ENCODE measurements at regions not wholly inside any gene's neighbourhood (a gene's known extent, or its start where the extent isn't known, plus 50 kb on each side); places are given as distances from the start of the nearest gene placed in this dataset.

DNA sequence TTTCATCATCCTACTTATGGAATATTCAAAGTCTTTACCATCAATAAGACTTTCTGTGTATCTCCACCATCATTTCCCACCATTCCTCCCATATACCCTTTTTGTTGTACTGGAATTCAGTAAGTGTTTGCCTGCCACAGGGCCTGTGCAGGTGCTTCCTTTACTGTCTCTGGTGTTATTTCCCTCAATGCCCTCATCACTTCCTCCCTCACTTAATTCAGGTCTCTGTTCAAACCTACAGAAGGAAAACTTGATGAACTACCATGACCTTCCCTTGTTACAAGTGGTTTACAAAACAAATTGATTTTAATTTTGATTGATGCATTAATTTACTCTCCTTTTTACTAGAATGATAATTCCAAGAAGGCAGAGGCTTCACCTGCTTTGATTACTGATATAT is 159.5 kb upstream of the FAT4 start:
- no peak for DNase-seq (ENCODE audit: low read depth)
- TF ChIP-seq, protein P1, sequence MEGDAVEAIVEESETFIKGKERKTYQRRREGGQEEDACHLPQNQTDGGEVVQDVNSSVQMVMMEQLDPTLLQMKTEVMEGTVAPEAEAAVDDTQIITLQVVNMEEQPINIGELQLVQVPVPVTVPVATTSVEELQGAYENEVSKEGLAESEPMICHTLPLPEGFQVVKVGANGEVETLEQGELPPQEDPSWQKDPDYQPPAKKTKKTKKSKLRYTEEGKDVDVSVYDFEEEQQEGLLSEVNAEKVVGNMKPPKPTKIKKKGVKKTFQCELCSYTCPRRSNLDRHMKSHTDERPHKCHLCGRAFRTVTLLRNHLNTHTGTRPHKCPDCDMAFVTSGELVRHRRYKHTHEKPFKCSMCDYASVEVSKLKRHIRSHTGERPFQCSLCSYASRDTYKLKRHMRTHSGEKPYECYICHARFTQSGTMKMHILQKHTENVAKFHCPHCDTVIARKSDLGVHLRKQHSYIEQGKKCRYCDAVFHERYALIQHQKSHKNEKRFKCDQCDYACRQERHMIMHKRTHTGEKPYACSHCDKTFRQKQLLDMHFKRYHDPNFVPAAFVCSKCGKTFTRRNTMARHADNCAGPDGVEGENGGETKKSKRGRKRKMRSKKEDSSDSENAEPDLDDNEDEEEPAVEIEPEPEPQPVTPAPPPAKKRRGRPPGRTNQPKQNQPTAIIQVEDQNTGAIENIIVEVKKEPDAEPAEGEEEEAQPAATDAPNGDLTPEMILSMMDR (IDR thresholded peaks at IDR 0.05; ENCODE audit: insufficient read depth, low read length): no peak
- H3K4me3 ChIP-seq (ENCODE audit: low read depth, low read length): no peak overlapping the region

DNA sequence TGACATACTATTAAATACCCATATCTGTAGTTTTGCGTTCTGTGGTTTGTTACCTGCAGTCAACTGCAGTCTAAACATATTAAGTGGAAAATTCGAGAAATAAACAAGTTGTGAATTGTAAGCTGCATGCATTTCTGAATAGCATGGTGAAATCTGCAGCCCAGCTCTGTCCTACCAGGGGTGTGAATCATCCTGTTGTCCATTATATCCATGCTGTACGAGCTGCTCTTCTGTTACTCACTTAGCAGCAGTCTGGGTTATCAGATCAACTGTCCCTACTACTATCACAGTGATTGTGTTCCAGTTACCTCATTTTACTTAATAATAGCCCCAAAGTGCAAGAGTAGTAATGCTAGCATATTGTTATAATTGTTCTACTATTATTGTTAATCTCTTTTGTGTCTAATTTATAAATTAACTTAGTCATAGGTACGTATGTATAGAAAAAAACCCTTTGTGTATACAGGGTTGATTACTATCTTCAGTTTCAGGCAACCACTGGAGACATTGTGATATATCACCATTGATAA is 173.7 kb upstream of the FAT4 start:
- TF ChIP-seq, protein P1 (IDR thresholded peaks at IDR 0.05; ENCODE audit: insufficient read depth, low read length): no peak
- H3K4me3 ChIP-seq (ENCODE audit: low read depth, low read length): no peak overlapping the region
- DNase-seq (ENCODE audit: low read depth): peak; percentile 28

DNA sequence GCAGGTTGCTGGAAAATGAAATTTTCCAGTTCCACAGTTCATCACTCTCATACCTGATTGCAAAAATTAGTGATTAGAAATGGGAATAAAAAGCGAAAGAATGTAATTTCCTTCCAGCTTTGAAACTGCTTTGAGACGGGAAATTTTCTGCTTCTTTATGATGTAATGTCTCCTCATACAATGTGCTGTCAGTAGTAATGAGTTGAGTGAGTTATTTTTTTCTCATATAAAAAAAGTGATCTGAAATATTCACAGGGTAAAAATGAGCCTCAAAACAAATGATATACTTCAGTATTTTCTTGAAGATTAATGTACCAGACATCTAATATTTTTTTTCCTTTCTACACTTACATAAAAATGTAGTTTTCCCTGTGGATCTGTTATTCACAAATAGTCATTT is 179.1 kb upstream of the FAT4 start:
- TF ChIP-seq, protein P1 (IDR thresholded peaks at IDR 0.05; ENCODE audit: insufficient read depth, low read length): no peak
- DNase-seq (ENCODE audit: low read depth): no peak
- no peak overlapping the region for H3K4me3 ChIP-seq (ENCODE audit: low read depth, low read length)

DNA sequence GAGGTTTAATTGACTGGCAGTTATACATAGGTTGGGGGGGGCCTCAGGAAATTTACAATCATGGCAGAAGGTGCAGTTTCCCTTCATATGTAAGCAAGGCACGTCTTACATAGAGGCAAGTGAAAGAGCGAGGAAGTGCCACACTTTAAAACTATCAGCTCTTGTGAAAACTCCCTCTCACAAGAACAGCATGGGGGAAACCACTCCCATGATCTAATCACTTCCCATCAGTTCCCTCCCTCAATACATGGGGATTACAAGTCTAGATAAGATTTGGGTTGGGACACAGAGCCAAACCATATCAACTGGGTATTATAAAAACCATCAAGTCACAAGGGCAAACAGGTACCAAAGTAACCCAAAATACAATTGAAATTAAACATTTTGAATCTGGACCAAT is 182.0 kb upstream of the FAT4 start:
- TF ChIP-seq, protein P1 (IDR thresholded peaks at IDR 0.05; ENCODE audit: insufficient read depth, low read length): no peak
- no peak for DNase-seq (ENCODE audit: low read depth)
- H3K4me3 ChIP-seq (ENCODE audit: low read depth, low read length): no peak overlapping the region

DNA sequence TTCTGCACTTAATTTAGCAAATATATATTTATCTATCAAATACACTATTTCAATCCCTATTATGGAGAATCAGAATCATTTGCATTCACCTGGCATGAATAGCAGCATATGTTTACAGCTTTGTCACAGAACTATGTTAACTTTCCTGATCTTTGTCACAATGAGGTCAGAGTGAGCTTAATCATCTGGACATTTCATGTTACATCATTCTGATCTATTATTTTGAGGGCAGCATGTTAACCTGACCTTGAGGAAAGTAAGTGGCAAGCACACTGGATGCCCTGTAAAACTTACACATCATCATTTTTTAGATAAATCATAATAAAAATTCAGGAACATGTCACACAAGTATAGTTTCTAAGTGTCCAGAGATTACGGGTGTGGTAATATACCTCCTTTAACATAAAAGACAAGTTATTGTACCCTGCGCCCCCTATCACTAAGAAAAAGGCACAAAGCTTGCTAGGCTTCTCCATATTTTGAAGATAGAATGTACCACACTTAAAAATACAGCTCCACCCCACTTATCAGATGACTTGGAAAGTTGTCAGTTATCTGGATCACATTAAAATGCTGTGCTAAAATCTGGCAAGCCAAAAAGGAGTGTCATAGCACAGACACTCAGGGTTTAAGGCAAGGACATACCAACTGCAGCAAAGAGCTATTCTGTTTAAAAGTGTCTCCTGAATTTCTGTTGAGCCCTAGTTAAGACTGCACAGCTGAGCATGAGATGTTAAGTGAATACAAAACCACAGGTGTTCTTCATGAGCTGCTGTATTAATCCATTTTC is 182.7 kb upstream of the FAT4 start:
- TF ChIP-seq, protein P1 (IDR thresholded peaks at IDR 0.05; ENCODE audit: insufficient read depth, low read length): no peak
- DNase-seq (ENCODE audit: low read depth): peak; percentile 56

DNA sequence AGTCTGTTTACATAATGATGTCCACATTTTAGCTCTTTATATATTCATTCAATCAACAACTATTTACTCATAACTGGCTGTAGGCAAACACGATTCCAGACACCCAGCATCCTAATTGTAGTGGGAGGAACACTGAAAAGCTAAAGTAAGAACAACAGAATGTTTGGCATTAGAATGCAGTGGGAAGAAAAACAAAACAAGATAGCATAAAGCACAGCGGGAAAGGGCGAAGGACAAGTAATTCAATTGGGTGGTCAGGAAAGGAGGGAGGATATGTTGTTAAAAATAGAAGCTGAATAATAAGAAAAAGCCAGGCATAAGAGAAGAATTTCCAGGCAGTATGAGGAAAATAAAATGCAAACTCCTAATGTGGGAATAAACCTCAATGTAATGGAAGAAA is 189.5 kb upstream of the FAT4 start:
- no peak overlapping the region for H3K4me3 ChIP-seq (ENCODE audit: low read depth, low read length)
- TF ChIP-seq, protein P1 (IDR thresholded peaks at IDR 0.05; ENCODE audit: insufficient read depth, low read length): no peak
- peak; percentile 40 for DNase-seq (ENCODE audit: low read depth)

More for the DNA sequence above, 182.7 kb upstream of the FAT4 start:
- no peak overlapping the region for H3K4me3 ChIP-seq (ENCODE audit: low read depth, low read length)
